OCI-LY7 (cell line): ENCODE measurements at regions not wholly inside any gene's neighbourhood (a gene's known extent, or its start where the extent isn't known, plus 50 kb on each side); places are given as distances from the start of the nearest gene placed in this dataset.

Experiments used
- BruUV-seq: library from RNA; stranded (reverse); fragments of 400-500 nt; replicated peaks from 2 replicates; lab custom pipeline; 2021; lab: Mats Ljungman, UMichigan
- CTCF ChIA-PET: fragments of 300-600 bp; sonication (Branson Sonifier 250); formaldehyde crosslinking; loops from one replicate; lab custom pipeline; 2022; ENCODE audit warnings: antibody characterized with exemption; ENCODE audit not compliant: unreplicated experiment; lab: Charles Lee
- POLR2A ChIA-PET: fragments of 300-600 bp; sonication (Branson Sonifier 250); formaldehyde crosslinking; loops from one replicate; lab custom pipeline; 2022; ENCODE audit warnings: antibody characterized with exemption; lab: Charles Lee
- DNase-seq: peaks from one replicate; pipeline ENCODE4 v3.0.0-alpha.2; 2015; ENCODE audit warnings: low spot score
- H2AFZ ChIP-seq: fragments of 200-600 bp; sonication (generic), shearing (Covaris generic); 2 replicates; pipeline ENCODE4 v1.6.1; 2014; ENCODE audit warnings: mild to moderate bottlenecking, antibody characterized with exemption, low read length, moderate library complexity
- H3K27ac ChIP-seq: fragments of 200-600 bp; sonication (generic); 2 replicates; pipeline ENCODE4 v1.5.1; 2014; ENCODE audit warnings: mixed run types, low read depth, mild to moderate bottlenecking, moderate library complexity, low read length, inconsistent platforms; ENCODE audit not compliant: poor library complexity, severe bottlenecking
- H3K36me3 ChIP-seq: fragments of 200-600 bp; sonication (generic); 2 replicates; pipeline ENCODE4 v1.6.1; 2014; ENCODE audit warnings: mild to moderate bottlenecking, antibody characterized with exemption, low read length, moderate library complexity, mixed read lengths; ENCODE audit not compliant: insufficient read depth
- H3K4me1 ChIP-seq: fragments of 200-600 bp; sonication (generic); 2 replicates; pipeline ENCODE4 v1.5.1; 2014; ENCODE audit warnings: mild to moderate bottlenecking, low read length; ENCODE audit not compliant: insufficient read depth, poor library complexity, severe bottlenecking
- H3K4me2 ChIP-seq: fragments of 200-600 bp; sonication (generic); 2 replicates; pipeline ENCODE4 v1.6.1; 2014; ENCODE audit warnings: mild to moderate bottlenecking, low read length
- H3K4me3 ChIP-seq: fragments of 200-600 bp; sonication (generic); 2 replicates; pipeline ENCODE4 v1.5.1; 2014; ENCODE audit warnings: mild to moderate bottlenecking, low read depth, low read length; ENCODE audit not compliant: poor library complexity, severe bottlenecking
- H3K79me2 ChIP-seq: fragments of 200-600 bp; sonication (generic); 2 replicates; pipeline ENCODE4 v1.6.1; 2016; ENCODE audit warnings: low read depth, mild to moderate bottlenecking, low read length, moderate library complexity, mixed read lengths; ENCODE audit not compliant: insufficient read depth
- H3K9me2 ChIP-seq: fragments of 200-600 bp; sonication (generic); 2 replicates; pipeline ENCODE4 v1.6.1; 2016; ENCODE audit warnings: mild to moderate bottlenecking, low read length, mixed read lengths; ENCODE audit not compliant: insufficient read depth
- H3K9me3 ChIP-seq: fragments of 200-600 bp; sonication (generic); 2 replicates; pipeline ENCODE4 v1.6.1; 2014; ENCODE audit warnings: mild to moderate bottlenecking, mixed run types, low read length, mixed read lengths
- H4K20me1 ChIP-seq: fragments of 200-600 bp; sonication (generic); 2 replicates; pipeline ENCODE4 v1.6.1; 2014; ENCODE audit warnings: mild to moderate bottlenecking, antibody characterized with exemption, low read length, moderate library complexity, mixed read lengths; ENCODE audit not compliant: insufficient read depth
- CTCF ChIP-seq: fragments of 200-600 bp; sonication (generic); conservative IDR thresholded peaks from 2 replicates; pipeline ENCODE4 v1.5.1; 2014; ENCODE audit warnings: mild to moderate bottlenecking, antibody characterized with exemption, low read length, moderate library complexity, mixed read lengths
- EZH2phosphoT487 ChIP-seq: fragments of 200-600 bp; sonication (generic); IDR thresholded peaks from 2 replicates; pipeline ENCODE4 v1.6.1; 2018; ENCODE audit warnings: low read depth, borderline replicate concordance, mild to moderate bottlenecking, mixed run types, antibody characterized with exemption, low read length, moderate library complexity, mixed read lengths
- intact Hi-C: fragments of 100-400 bp; cut with micrococcal nuclease; formaldehyde crosslinking; loops from one replicate; pipeline ENCODE4 v1.10.0; 2022; ENCODE audit not compliant: unreplicated experiment

GRCh38 chr3:128551451-128551850 is 58.5 kb upstream of the GATA2 start:
- Histone ChIP-seq H3K9me3 (no peaks in the 10 kb centered on the region), H2AFZ (no peak overlapping the region), H3K4me2 (no peak overlapping the region), H3K4me1 (no peaks in the 10 kb centered on the region), H3K4me3 (no peak overlapping the region), H4K20me1 (no peaks in the 10 kb centered on the region), H3K36me3 (no peaks in the 10 kb centered on the region), H3K9me2 (no peaks in the 10 kb centered on the region), H3K79me2 (no peaks in the 10 kb centered on the region), H3K27ac (no peak overlapping the region)
- DNase-seq = no peak
- intact Hi-C loops = no loop called here
- no TSS peak for BruUV-seq
- CTCF ChIA-PET = no interaction called here
- no peak for TF ChIP-seq CTCF
- no peak for TF ChIP-seq EZH2phosphoT487
- POLR2A ChIA-PET = no interaction called here

- no peak for DNase-seq
- ChIA-PET POLR2A (interaction anchor here (0.6 kb wide), 1 partner anchor 1001 kb away, joined by 3 read pairs; no protein-coding TSS in a partner anchor), CTCF (no interaction called here)
- H2AFZ ChIP-seq = no peak overlapping the region
- H3K9me3 ChIP-seq = no peaks in the 10 kb centered on the region
- H3K4me3 ChIP-seq = no peak overlapping the region
- BruUV-seq = no TSS peak
- H3K79me2 ChIP-seq = no peaks in the 10 kb centered on the region
- H3K9me2 ChIP-seq = no peaks in the 10 kb centered on the region
- no peaks in the 10 kb centered on the region for H4K20me1 ChIP-seq
- TF ChIP-seq EZH2phosphoT487 = no peak
- no peak for TF ChIP-seq CTCF
- intact Hi-C loops = no loop called here
- H3K4me1 ChIP-seq = no peaks in the 10 kb centered on the region
- H3K27ac ChIP-seq = no peak overlapping the region
- H3K36me3 ChIP-seq = no peaks in the 10 kb centered on the region
- H3K4me2 ChIP-seq = no peak overlapping the region
Observed at GRCh38 chr3:128550471-128551126, 57.6 kb upstream of the GATA2 start.

GRCh38 chr3:128550113-128550440 is 57.1 kb upstream of the GATA2 start:
- no peak overlapping the region for H2AFZ ChIP-seq

More at GRCh38 chr3:128550113-128550440, 57.1 kb upstream of the GATA2 start:
- no peak overlapping the region for H3K27ac ChIP-seq
- H4K20me1 ChIP-seq = no peaks in the 10 kb centered on the region
- H3K4me2 ChIP-seq = no peak overlapping the region
- no peaks in the 10 kb centered on the region for H3K4me1 ChIP-seq
- DNase-seq = no peak
- TF ChIP-seq EZH2phosphoT487 = no peak
- no peak for TF ChIP-seq CTCF
- no peaks in the 10 kb centered on the region for H3K36me3 ChIP-seq
- ChIA-PET POLR2A (interaction anchor here (0.6 kb wide), 1 partner anchor 1000 kb away, joined by 3 read pairs; no protein-coding TSS in a partner anchor), CTCF (no interaction called here)
- no peak overlapping the region for H3K4me3 ChIP-seq
- no peaks in the 10 kb centered on the region for H3K9me2 ChIP-seq
- intact Hi-C loops = no loop called here
- H3K9me3 ChIP-seq = no peaks in the 10 kb centered on the region
- no TSS peak for BruUV-seq
- no peaks in the 10 kb centered on the region for H3K79me2 ChIP-seq
